Right cardiac atrium (tissue), 5 donors: ENCODE measurements at regions not wholly inside any gene's neighbourhood (a gene's known extent, or its start where the extent isn't known, plus 50 kb on each side); places are given as distances from the start of the nearest gene placed in this dataset.

Experiments
- ATAC-seq, 2 donors: fragments of 200-7000 bp; cut with Tn5 transposase; one replicate each; pipeline versions ENCODE4 v1.8.0 to v1.9.1; 2020; ENCODE audit warnings: moderate library complexity in 2 of 2, mild to moderate bottlenecking in 1 of 2
- DNase-seq, 3 donors: peaks; one replicate each; pipeline ENCODE4 v3.0.0-alpha.2; 2020
- H3K27ac ChIP-seq: one replicate; pipeline ENCODE4 v1.5.1; 2013; ENCODE audit warnings: mild to moderate bottlenecking, low read length, control low read depth, moderate library complexity
- H3K27me3 ChIP-seq: one replicate; pipeline ENCODE4 v1.6.1; 2013; ENCODE audit not compliant: control insufficient read depth, insufficient read depth
- H3K4me1 ChIP-seq: one replicate; pipeline ENCODE4 v1.6.1; 2013; ENCODE audit warnings: low read length; ENCODE audit not compliant: control insufficient read depth, insufficient read depth
- H3K4me3 ChIP-seq: one replicate; pipeline ENCODE4 v1.5.1; 2013; ENCODE audit warnings: low read length, control low read depth
- H3K9me3 ChIP-seq: one replicate; pipeline ENCODE4 v1.6.1; 2013; ENCODE audit warnings: low read length; ENCODE audit not compliant: control insufficient read depth
- WGBS: extraction: QIAGEN DNeasy Blood & Tissue Kit; methylation state at CpG from one replicate; pipeline ENCODE4 v1.1.7; 2013; 5-methylcytosine and 5-hydroxymethylcytosine counted together
- intact Hi-C, 4 donors: fragments of 100-400 bp; cut with DNase I; formaldehyde crosslinking; loops; one replicate each; pipeline versions ENCODE4 v1.11.0 to v1.14.0; 2022 to 2023
- donor health status: healthy with polysubstance abuse.
- donor health status: DM: no; HTN: yes; CAD: no.
- donor health status: DM: no; HTN: no; CAD: no.
- donor health status: DM: no; HTN: yes; CAD: no; lungs with severe emphysema.
- donor health status: DM: yes; HTN: yes; CAD: no.

DNA sequence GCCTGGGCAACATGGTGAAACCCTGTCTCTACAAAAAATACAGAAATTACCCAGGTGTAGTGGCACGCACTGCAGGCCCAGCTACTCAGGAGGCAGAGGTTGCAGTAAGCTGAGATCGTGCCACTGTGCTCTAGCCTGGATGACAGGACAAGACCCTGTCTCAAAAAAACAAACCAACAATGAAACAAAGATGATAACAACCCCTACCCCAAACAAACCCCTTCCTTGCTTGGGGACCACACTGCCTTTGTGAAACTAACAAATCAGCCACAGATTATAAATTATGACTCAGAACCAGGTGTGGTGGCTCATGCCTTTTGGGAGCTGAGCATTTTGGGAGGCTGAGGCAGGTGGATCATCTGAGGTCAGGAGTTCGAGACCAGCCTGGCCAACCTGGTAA is 75.3 kb upstream of the RPH3AL start:
- Histone ChIP-seq H3K4me1 (no peaks in the 10 kb centered on the region), H3K27me3 (no peaks in the 10 kb centered on the region), H3K9me3 (no peaks in the 10 kb centered on the region), H3K27ac (no peak overlapping the region), H3K4me3 (no peak overlapping the region)
- intact Hi-C loops = no loop called here
- WGBS = 84% methylated on average over 3 of the region's 3 CpGs
- ATAC-seq (no peak), DNase-seq (no peak)

DNA sequence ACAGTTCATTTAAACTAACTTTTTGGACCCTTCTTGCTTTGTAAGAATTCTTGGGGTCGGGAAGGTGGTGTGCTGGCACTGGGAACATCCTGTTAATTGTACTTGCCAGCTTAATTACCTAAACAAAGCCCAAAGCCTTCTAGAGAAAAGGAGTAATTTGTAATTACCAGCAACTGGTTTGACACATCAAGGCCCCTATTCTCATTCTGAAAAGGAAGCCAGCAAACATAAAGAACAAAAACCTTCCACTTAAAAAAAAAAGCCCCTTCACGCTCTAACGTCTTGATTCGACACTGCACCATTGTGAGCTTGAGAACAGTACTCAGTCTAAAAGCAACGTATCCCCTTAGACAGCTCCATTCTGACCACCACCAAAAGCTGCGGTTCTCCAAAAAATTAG is 74.7 kb upstream of the RPH3AL start:
- Histone ChIP-seq H3K27ac (no peak overlapping the region), H3K9me3 (no peaks in the 10 kb centered on the region), H3K4me1 (no peaks in the 10 kb centered on the region), H3K4me3 (no peak overlapping the region), H3K27me3 (no peaks in the 10 kb centered on the region)
- intact Hi-C loops = no loop called here
- ATAC-seq (no peak), DNase-seq (no peak)
- 47% methylated on average over 6 of the region's 6 CpGs for WGBS

DNA sequence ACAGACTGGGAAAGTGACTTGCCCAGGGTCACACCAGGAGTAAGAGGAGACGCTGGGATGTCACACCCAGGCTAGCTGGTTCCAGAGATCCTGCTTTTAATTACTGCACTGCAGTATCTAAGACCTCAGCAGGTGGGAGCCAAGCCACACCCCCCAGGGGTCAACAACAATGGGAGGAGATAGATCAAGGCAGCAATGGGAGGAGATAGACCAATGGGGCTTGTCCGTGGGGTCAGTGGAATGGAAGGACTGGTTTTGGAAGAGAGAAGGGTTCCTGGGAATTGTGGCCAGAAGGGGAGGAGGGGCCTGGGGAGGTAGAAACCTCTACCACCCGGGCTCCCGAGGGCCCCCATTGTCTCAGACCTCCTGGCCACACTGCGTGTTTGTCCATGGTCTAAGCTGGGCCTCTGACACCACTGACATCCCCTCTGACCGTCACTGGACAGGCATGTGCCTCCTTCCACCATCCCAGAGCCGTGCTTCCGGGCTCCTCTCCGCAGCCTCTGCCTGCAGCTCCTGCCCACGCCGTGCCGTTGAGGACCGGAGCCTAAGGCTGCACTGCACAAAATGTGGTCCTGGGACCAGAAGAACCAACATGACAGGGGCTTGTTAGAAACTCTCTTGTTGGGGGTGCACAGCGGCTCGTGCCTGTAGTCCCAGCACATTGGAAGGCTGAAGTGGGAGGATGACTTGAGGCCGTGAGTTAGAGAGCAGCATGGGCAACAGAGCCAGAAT is 69.8 kb upstream of the RPH3AL start:
- H3K4me3 ChIP-seq = no peak overlapping the region
- H3K9me3 ChIP-seq = no peaks in the 10 kb centered on the region
- no peaks in the 10 kb centered on the region for H3K27me3 ChIP-seq
- no peak overlapping the region for H3K27ac ChIP-seq
- no peaks in the 10 kb centered on the region for H3K4me1 ChIP-seq
- intact Hi-C loops = no loop called here
- DNase-seq = no peak
- WGBS = 74% methylated on average over 16 of the region's 16 CpGs
- ATAC-seq = peak in 1 of 2 donors; percentile 24

DNA sequence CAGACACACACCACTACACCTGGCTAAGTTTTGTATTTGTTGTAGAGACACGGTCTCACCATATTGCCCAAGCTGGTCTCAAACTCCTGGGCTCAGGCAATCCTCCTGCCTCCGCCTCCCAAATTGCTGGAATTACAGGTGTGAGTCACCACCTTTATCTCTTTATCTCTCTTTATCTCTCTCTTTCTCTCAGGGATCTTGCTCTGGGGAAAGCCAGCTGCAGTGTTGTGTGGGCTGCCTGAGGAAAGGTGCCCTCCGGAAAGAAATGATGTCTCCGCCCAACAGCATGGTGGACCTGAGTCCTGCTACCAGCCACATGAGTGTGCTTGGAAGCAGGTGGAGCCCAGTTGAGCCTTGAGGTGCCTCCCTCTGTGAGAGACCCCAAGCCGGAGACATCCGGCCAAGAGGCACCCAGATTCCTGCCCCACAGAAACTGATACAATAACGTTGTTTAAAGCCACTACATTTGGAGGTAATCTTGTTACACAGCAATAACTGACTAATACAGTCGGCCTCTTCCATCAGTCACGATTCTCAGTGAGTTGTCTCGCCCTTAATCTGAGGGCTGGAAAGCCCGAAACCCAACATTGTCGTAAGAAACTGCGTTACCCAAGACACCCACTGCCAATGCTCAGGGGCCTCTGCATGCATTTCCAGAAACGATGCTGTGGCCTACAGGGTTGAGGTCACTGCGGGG is 68.0 kb upstream of the RPH3AL start:
- Histone ChIP-seq H3K4me1 (no peaks in the 10 kb centered on the region), H3K4me3 (no peak overlapping the region), H3K9me3 (no peaks in the 10 kb centered on the region), H3K27ac (no peak overlapping the region), H3K27me3 (no peaks in the 10 kb centered on the region)
- WGBS = 96% methylated on average over 15 of the region's 15 CpGs
- DNase-seq (no peak), ATAC-seq (no peak)
- intact Hi-C loops = no loop called here

DNA sequence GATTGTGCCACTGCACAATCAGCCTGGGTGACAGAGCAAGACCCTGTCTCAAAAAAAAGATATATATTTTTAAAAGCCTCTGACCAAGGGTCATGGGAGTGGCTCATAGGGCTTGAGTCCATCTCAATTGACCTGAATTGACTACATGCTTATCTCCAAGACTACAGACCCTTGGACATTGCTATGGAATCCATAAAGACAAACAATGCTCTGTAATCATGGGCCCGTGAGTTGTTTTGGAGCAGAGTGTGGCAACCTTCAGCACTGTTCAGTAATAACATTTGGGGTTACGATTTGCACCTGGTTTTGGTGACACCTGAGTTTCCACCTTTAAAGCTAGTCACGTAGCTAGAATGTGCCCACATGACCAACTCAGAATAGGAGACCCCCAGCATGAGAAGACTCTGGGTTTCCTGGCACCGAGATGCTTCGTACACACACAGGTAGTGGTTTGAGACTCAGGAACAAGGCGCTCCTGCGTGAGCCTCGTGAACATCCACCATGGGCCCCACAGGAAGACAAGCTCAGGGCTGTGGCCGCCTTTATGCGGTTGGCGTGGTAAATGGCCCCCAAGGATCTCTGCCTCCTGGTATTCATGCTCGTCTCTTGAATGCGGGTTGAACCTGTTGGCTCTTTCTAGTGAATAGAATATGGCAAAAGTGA is 66.6 kb upstream of the RPH3AL start:
- DNase-seq = no peak

DNA sequence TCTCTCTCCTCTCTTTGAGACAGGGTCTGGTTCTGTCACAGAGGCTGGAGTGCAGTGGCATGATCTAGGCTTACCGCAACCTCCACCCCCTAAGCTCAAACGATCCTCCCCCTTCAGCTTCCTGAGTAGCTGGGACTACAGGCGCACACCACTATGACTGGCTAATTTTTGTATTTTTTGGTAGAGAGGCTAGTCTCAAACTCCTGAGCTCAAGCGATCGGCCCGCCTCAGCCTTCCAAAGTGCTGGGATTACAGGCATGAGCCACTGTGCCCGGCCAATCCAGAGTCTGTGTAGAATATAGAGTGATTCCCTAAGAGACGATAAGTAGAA is 65.8 kb upstream of the RPH3AL start:
- intact Hi-C loops = no loop called here
- no peak overlapping the region for H3K27ac ChIP-seq
- ATAC-seq = no peak
- no peaks in the 10 kb centered on the region for H3K27me3 ChIP-seq
- DNase-seq = no peak
- WGBS = 76% methylated on average over 8 of the region's 8 CpGs
- H3K4me1 ChIP-seq = no peaks in the 10 kb centered on the region
- no peak overlapping the region for H3K4me3 ChIP-seq
- no peaks in the 10 kb centered on the region for H3K9me3 ChIP-seq

More for the DNA sequence above, 66.6 kb upstream of the RPH3AL start:
- Histone ChIP-seq H3K4me3 (no peak overlapping the region), H3K9me3 (no peaks in the 10 kb centered on the region), H3K27me3 (no peaks in the 10 kb centered on the region), H3K4me1 (no peaks in the 10 kb centered on the region), H3K27ac (no peak overlapping the region)
- ATAC-seq = no peak
- WGBS = 80% methylated on average over 13 of the region's 13 CpGs
- intact Hi-C loops = no loop called here

DNA sequence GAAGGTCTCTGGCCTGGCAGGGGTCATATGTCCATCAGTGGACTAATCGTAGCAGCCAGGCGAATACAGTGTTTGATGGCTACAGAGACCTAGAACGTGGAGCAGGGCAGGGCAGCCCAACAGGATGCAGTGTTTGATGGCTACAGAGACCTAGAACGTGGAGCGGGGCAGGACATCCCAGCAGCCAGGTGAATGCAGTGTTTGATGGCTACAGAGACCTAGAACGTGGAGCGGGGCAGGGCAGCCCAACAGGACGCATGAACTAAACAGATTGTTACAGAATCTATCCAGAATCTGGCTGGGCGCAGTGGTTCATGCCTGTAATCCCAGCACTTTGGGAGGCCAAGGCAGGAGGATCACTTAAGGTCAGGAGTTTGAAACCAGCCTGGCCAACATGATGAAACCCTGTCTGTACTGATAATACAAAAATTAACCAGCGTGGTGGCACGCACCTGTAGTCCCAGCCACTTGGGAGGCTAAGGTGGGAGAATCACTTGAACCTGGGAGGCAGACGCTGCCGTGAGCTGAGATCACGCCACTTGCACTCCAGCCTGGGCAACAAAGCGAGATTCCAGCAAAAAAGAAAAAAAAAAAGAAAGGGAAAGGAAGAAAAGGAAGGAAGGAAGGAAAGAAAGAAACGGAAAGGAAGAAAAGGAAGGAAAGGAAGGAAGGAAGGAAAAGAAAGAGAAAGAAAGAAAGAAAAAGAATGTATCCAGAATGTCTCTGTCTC is 65.2 kb upstream of the RPH3AL start:
- intact Hi-C loops = no loop called here
- H3K27ac ChIP-seq = no peak overlapping the region
- H3K4me1 ChIP-seq = no peaks in the 10 kb centered on the region
- DNase-seq (no peak), ATAC-seq (no peak)
- H3K9me3 ChIP-seq = no peaks in the 10 kb centered on the region
- no peaks in the 10 kb centered on the region for H3K27me3 ChIP-seq
- no peak overlapping the region for H3K4me3 ChIP-seq
- 89% methylated on average over 16 of the region's 16 CpGs for WGBS

DNA sequence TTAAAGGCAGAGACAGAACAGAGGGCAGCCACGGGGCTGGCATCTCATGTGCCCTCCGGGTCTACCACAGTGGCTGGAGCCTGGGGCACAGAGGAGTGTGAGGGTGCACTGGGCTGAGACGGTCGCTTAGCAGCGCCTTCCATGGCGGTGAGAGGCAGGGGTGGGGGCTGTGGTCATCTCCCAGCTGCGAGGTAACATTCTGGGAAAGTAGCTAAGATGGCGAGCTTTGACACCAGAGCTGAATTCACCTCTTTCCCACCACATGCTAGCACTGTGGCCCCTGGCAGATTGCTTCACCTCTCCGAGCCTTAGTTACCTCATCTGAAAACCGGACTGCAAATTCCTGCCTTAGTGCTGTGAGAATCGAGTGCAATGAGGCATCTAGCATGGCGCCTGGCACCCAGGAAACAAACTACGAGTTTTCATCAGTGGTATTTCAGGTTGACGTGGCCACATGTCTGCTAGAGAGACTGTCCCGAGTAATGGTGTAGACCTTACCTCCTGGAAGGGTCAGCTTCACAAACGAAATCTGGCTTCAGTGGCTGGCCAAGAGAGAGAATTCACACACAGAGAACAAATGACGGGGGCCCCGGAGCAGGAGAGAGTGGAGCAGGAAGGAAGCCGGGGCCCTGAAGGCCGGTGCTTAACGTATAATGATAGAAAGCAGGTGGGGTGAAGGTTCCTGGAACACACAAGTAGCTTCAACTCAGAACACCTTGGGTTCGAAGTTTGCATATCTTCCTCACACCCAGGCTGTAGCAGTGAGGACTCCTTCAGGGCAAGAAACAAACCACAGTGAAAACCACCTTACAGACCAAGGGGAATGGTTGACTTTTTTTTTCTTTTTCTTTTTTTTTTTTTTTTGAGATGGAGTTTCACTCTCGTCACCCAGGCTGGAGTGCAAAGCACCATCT is 63.9 kb upstream of the RPH3AL start:
- no peaks in the 10 kb centered on the region for H3K4me1 ChIP-seq
- no peak for ATAC-seq
- no peak overlapping the region for H3K4me3 ChIP-seq
- WGBS = 72% methylated on average over 23 of the region's 23 CpGs
- no peaks in the 10 kb centered on the region for H3K27me3 ChIP-seq
- no peak for DNase-seq
- H3K27ac ChIP-seq = no peak overlapping the region
- H3K9me3 ChIP-seq = no peaks in the 10 kb centered on the region
- intact Hi-C loops = no loop called here

DNA sequence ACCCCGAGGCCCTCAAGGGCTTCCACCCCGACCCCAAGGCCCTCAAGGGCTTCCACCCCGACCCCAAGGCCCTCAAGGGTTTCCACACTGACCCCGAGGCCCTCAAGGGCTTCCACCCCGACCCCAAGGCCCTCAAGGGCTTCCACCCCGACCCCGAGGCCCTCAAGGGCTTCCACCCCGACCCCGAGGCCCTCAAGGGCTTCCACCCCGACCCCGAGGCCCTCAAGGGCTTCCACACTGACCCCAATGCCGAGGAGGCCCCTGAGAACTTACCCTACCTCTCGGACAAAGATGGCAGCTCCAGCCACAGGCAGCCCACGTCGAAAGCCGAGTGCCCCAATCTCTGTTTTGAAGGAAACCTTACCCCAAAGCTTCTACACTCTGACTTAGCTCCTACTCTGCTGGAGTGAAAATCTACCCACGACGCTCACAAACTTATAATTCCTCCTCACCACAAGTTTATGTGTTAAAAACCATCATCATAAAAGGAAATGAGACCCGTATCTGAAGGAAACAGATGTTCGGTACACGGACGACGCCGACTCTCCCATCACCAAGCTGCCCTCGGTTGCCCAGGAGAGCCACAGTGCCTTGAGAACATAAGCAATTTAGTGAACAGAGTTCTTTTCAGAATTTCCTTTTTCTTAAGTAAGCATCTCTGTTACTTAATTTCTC is 61.2 kb upstream of the RPH3AL start:
- Histone ChIP-seq H3K9me3 (no peaks in the 10 kb centered on the region), H3K4me3 (no peak overlapping the region), H3K27ac (no peak overlapping the region), H3K4me1 (no peaks in the 10 kb centered on the region), H3K27me3 (no peaks in the 10 kb centered on the region)
- intact Hi-C loops = loop anchor here (5.0 kb wide), 2 partner anchors 283 to 288 kb away; no protein-coding TSS in a partner anchor
- DNase-seq (no peak), ATAC-seq (no peak)
- 66% methylated on average over 25 of the region's 25 CpGs for WGBS

DNA sequence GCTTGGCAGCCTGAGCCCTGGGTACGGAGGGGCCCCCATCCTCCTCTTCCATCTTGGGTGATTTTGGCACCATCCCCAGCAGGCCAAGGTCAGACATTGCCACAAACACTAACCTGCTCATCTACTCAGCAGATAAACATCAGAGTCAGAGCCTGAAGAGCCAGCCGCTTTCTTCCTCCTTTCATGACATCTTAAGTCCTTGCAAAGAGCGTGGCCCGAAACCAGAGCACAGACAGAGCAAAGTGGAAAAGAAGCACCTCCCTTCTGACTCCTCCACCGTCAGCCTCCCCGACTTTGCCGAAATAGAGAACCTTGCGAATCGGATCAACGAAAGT is 60.4 kb upstream of the RPH3AL start:
- Histone ChIP-seq H3K9me3 (no peaks in the 10 kb centered on the region), H3K27me3 (no peaks in the 10 kb centered on the region), H3K4me1 (no peaks in the 10 kb centered on the region), H3K27ac (no peak overlapping the region), H3K4me3 (no peak overlapping the region)
- intact Hi-C loops = loop anchor here (5.0 kb wide), 2 partner anchors 284 to 289 kb away; no protein-coding TSS in a partner anchor
- ATAC-seq = no peak
- DNase-seq = no peak
- 82% methylated on average over 10 of the region's 10 CpGs for WGBS
